Upper lobe of right lung (tissue), 1 donor: ENCODE measurements at regions not wholly inside any gene's neighbourhood (a gene's known extent, or its start where the extent isn't known, plus 50 kb on each side); places are given as distances from the start of the nearest gene placed in this dataset.
A peak's percentile ranks its signal among the peaks of the same experiment; 100 is the strongest.

Experiments used
- ATAC-seq: fragments of 200-7000 bp; cut with Tn5 transposase; one replicate; pipeline ENCODE4 v1.9.1; 2020; ENCODE audit warnings: mild to moderate bottlenecking, moderate library complexity
- DNase-seq: peaks from one replicate; pipeline ENCODE4 v3.0.0-alpha.2; 2020
- H3K27ac ChIP-seq: fragments of 200-600 bp; one replicate; pipeline ENCODE4 v1.8.0; 2022
- H3K27me3 ChIP-seq: fragments of 200-600 bp; one replicate; pipeline ENCODE4 v1.8.0; 2022; ENCODE audit warnings: mild to moderate bottlenecking
- H3K36me3 ChIP-seq: fragments of 200-600 bp; one replicate; pipeline ENCODE4 v1.8.0; 2022
- H3K4me1 ChIP-seq: fragments of 200-600 bp; one replicate; pipeline ENCODE4 v1.8.0; 2022
- H3K4me3 ChIP-seq: fragments of 200-600 bp; one replicate; pipeline ENCODE4 v1.8.0; 2022; ENCODE audit warnings: mild to moderate bottlenecking
- H3K9me3 ChIP-seq: fragments of 200-600 bp; one replicate; pipeline ENCODE4 v1.8.0; 2022
- intact Hi-C: fragments of 100-400 bp; cut with DNase I; formaldehyde crosslinking; loops from one replicate; pipeline ENCODE4 v1.11.0; 2022
- TF ChIP-seq, protein P1 (sequence below): fragments of 200-600 bp; IDR thresholded peaks from one replicate; pipeline ENCODE4 v1.8.0; 2022; ENCODE audit warnings: antibody characterized with exemption
- donor health status: DM: no; HTN: yes; CAD: no; lungs with severe emphysema.

DNA sequence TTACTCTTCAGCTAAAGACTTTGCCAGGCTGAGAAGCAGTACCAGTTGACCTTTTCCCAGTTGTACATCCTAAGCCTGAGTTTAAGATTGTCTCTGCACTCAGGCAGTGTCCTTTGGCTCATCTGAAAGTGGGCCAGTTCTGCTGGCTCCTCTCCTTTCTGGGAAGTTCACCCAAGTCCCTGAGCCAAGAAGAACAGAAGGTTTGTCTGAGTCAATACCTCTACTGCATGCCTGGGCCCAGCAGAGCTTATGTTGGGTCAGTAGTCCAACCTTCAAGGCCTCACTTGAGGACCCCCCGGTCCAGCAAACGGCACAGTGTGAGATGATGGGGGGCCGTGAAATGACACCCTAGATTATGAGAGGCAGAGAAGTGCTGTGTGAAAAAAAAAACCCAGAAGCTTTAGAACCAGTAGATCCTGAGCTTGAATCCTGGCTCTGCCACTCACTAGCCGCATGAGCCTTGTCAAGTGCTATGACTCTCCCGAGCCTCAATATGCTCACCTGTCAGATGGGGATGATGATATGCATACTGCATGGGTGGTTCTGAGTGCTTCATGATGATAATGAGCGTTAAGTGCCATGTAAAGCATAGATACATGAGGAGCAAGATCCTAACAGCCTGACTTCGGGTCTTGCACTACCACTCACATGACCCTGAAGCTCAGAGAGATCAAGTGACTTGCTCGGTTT, 156.0 kb downstream of the MACROH2A1 start:
- ATAC-seq (no peak), DNase-seq (peak; percentile 30)
- TF ChIP-seq, protein P1, sequence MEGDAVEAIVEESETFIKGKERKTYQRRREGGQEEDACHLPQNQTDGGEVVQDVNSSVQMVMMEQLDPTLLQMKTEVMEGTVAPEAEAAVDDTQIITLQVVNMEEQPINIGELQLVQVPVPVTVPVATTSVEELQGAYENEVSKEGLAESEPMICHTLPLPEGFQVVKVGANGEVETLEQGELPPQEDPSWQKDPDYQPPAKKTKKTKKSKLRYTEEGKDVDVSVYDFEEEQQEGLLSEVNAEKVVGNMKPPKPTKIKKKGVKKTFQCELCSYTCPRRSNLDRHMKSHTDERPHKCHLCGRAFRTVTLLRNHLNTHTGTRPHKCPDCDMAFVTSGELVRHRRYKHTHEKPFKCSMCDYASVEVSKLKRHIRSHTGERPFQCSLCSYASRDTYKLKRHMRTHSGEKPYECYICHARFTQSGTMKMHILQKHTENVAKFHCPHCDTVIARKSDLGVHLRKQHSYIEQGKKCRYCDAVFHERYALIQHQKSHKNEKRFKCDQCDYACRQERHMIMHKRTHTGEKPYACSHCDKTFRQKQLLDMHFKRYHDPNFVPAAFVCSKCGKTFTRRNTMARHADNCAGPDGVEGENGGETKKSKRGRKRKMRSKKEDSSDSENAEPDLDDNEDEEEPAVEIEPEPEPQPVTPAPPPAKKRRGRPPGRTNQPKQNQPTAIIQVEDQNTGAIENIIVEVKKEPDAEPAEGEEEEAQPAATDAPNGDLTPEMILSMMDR = no peak
- H3K4me1 ChIP-seq = peaks cover 20% of the 10 kb centered on the region
- H3K9me3 ChIP-seq = no peaks in the 10 kb centered on the region
- H3K4me3 ChIP-seq = no peak overlapping the region
- H3K27ac ChIP-seq = no peak overlapping the region
- no peaks in the 10 kb centered on the region for H3K27me3 ChIP-seq
- H3K36me3 ChIP-seq = no peaks in the 10 kb centered on the region
- intact Hi-C loops = no loop called here

DNA sequence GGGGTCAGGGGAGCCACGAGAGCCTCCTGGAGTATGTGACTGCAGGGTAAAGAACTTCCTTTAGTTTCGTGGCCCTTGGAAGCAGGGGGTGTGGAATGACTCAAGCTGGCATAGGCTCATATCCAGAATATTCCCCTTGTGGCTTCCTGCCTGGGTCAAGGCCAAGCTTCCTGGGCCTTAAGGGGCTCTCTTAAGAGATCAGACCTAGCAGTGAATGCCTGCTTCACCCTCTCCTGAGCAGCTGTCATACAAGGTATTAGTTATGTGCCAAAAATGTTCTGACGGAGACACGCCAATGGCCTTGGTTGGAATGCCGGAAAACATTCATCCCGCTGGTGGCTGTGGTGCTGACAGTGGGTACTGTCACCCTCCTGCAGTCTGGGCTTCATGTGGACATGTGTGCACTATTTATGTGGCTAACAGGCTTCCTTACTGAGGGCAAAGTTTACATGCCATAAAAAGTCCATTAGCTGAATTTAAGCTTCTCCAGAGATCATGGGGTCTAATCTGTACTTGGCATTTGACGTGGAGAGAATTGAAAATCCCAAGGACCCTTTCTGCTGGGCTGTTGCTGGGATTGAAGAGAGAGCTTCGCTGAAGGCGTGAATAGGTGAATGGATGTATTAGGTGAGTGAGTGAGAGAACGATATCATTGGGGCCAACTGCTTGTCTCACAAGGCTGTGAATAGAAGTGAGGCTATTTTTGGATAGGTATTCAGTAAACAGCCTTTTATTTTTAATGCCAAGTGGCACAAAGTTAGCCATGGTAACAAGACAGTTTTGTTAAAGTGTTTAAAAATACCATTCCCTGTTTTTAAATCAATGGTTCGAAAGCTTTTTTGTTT, 156.8 kb downstream of the MACROH2A1 start:
- H3K27ac ChIP-seq = peak overlapping the region; percentile 11
- no peaks in the 10 kb centered on the region for H3K27me3 ChIP-seq
- DNase-seq = peak; percentile 63
- peak; percentile 66 for ATAC-seq
- H3K4me3 ChIP-seq = no peak overlapping the region
- TF ChIP-seq, protein P1 = no peak
- peaks cover 19% of the 10 kb centered on the region for H3K4me1 ChIP-seq
- no peaks in the 10 kb centered on the region for H3K9me3 ChIP-seq
- intact Hi-C loops = no loop called here
- H3K36me3 ChIP-seq = no peaks in the 10 kb centered on the region

DNA sequence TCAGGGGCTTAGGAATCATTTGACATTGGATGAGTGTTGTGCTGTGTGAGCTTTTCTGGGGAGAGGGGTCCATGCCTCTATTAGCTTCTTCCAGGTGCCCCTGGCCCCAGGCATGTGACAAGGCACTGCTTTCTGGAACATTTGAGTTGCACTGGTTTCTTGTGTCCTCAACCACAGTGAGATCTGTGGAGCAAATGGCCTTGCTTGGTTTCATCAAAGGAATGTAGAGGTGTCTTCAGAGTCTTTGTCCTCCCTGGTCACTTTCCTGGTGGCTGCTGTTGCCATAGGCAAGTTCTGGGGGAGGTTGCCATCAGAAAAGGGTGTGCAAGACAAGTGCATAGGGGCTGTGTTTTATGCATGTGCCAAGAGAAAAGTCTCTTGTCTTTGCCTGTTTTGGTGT, 157.5 kb downstream of the MACROH2A1 start:
- Histone ChIP-seq H3K4me1 (peaks cover 12% of the 10 kb centered on the region), H3K36me3 (no peaks in the 10 kb centered on the region), H3K27ac (no peak overlapping the region), H3K27me3 (no peaks in the 10 kb centered on the region), H3K9me3 (no peaks in the 10 kb centered on the region), H3K4me3 (no peak overlapping the region)
- TF ChIP-seq, protein P1 = no peak
- DNase-seq (peak; percentile 28), ATAC-seq (no peak)
- intact Hi-C loops = no loop called here

DNA sequence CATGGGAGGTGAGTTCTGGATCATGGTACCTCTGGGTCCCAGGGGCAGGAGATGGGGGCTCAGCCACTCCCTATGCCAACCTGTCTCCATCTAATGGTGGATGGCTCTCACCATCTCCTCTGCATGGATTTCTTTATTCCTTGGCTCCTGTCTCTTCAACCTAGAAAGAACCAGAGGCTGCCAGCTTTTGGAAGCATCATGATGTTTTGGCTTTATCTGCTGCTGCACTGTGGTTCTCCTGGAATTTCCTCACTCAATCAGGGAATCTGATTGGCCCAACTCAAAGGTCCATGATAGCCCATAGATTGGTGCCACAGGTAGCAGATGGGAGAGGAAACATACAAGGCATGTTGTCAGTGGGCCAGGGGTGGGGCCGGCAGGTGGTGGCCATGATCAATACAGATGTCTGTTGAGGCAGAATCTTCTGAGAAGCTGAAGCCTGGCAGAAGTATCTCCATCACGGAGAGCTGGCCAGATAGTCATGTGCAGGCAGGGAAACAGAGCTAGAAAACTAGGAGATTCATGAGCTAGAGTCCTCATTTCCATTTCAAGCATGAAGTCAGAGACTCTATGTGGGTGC, 158.2 kb downstream of the MACROH2A1 start:
- no peak overlapping the region for H3K27ac ChIP-seq
- intact Hi-C loops = no loop called here
- H3K27me3 ChIP-seq = no peaks in the 10 kb centered on the region
- TF ChIP-seq, protein P1 = no peak
- no peaks in the 10 kb centered on the region for H3K9me3 ChIP-seq
- DNase-seq (peak; percentile 37), ATAC-seq (no peak)
- no peaks in the 10 kb centered on the region for H3K36me3 ChIP-seq
- peaks cover 9% of the 10 kb centered on the region for H3K4me1 ChIP-seq
- H3K4me3 ChIP-seq = no peak overlapping the region

DNA sequence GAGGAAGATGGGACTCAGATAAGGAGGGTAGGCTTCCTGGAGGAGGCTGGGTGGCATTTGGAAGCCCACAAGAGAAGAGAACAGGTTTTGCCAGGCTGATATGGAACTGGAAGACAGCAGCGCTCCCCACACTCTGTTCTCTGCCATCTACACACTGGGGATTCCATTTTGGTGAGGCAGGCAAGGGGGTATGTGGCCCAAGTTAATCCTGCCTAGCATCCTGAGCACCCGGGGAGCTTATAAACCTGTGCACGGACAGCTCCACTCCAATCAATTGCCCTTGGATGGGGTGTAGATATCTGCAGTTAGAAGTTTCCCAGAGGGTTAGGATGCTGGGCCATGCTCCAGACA, 158.8 kb downstream of the MACROH2A1 start:
- no peak for ATAC-seq
- Histone ChIP-seq H3K36me3 (no peaks in the 10 kb centered on the region), H3K27me3 (no peaks in the 10 kb centered on the region), H3K4me3 (no peak overlapping the region), H3K4me1 (peaks cover 9% of the 10 kb centered on the region), H3K27ac (no peak overlapping the region), H3K9me3 (no peaks in the 10 kb centered on the region)
- TF ChIP-seq, protein P1 = no peak
- no peak for DNase-seq
- intact Hi-C loops = no loop called here
